ENCODE measurements at regions not wholly inside any gene's neighbourhood (a gene's known extent, or its start where the extent isn't known, plus 50 kb on each side); places are given as distances from the start of the nearest gene placed in this dataset.

- TF ChIP-seq CTCF (optimal IDR thresholded peaks at IDR 0.05 in 1 of 3, IDR thresholded peaks at IDR 0.05 in 1 of 3, conservative IDR thresholded peaks at IDR 0.05 in 1 of 3; ENCODE audit: extremely low read depth in 1 of 3, insufficient read depth in 2 of 3, low read length in 3 of 3) (no peak), EZH2 (IDR thresholded peaks at IDR 0.05; ENCODE audit: low read length) (no peak)
These were observed 79.0 kb downstream of the PITPNM2 start for GRCh38 chr12:123071857-123072256.
